PFSK-1 (cell line): ENCODE measurements at regions not wholly inside any gene's neighbourhood (a gene's known extent, or its start where the extent isn't known, plus 50 kb on each side); places are given as distances from the start of the nearest gene placed in this dataset.

Source experiments
- FOXP2 ChIP-seq: optimal IDR thresholded peaks from 2 replicates; pipeline ENCODE3; 2011; ENCODE audit warnings: borderline replicate concordance, control low read depth, inconsistent platforms; ENCODE audit not compliant: insufficient read depth; ENCODE audit errors: extremely low read length, extremely low read depth
- POLR2AphosphoS5 ChIP-seq: IDR thresholded peaks from 2 replicates; pipeline ENCODE4 v1.6.1; 2012; ENCODE audit warnings: low read depth, mild to moderate bottlenecking, control low read depth, low read length, moderate library complexity
- REST ChIP-seq, 2 experiments: IDR thresholded peaks; 2 replicates each; pipeline versions ENCODE4 v1.6.1 to v1.8.0; 2011 to 2012; ENCODE audit warnings: low read depth in 2 of 2, low read length in 2 of 2, control low read depth in 1 of 2, inconsistent platforms in 1 of 2, mild to moderate bottlenecking in 1 of 2, moderate library complexity in 1 of 2; ENCODE audit not compliant: insufficient read depth in 1 of 2
- SIN3A ChIP-seq: IDR thresholded peaks from 2 replicates; pipeline ENCODE4 v1.6.1; 2012; ENCODE audit warnings: mild to moderate bottlenecking, low read length, moderate library complexity, borderline replicate concordance; ENCODE audit not compliant: insufficient read depth
- TAF1 ChIP-seq: IDR thresholded peaks from 2 replicates; pipeline ENCODE4 v1.6.1; 2012; ENCODE audit warnings: low read length, control low read depth, borderline replicate concordance; ENCODE audit not compliant: insufficient read depth

DNA sequence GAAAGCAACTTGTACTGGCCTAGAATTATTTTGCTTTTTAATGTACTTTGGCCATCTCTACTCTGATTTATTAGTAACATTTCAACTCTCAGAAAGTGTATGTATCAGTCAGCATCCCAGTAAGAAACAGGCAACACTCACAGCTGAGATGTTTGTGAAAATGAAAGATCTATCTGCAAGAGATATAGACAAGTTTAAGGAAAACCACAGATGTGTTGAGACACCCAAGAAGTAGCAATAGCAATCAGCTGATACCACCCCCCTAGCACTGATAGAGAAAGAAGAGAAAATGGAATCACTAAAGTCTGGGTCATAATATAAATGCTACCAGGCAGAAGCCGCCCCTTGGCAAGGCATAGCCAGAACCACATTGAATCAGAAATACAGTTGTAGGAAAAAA is 372.0 kb downstream of the ARAP2 start:
- TF ChIP-seq SIN3A (no peak), REST (IDR thresholded peaks at IDR 0.05; ENCODE audit: insufficient read depth in 1 of 2, low read depth in 2 of 2, low read length in 2 of 2) (no peak), POLR2AphosphoS5 (no peak), TAF1 (no peak), FOXP2 (no peak)

GRCh38 chr4:35879479-35879878 is 364.8 kb downstream of the ARAP2 start:
- no peak for TF ChIP-seq SIN3A
- no peak for TF ChIP-seq POLR2AphosphoS5
- no peak for TF ChIP-seq FOXP2
- no peak for TF ChIP-seq REST (IDR thresholded peaks at IDR 0.05; ENCODE audit: insufficient read depth in 1 of 2, low read depth in 2 of 2, low read length in 2 of 2)
- TF ChIP-seq TAF1, result no peak

- TF ChIP-seq POLR2AphosphoS5 (no peak), REST (IDR thresholded peaks at IDR 0.05; ENCODE audit: insufficient read depth in 1 of 2, low read depth in 2 of 2, low read length in 2 of 2) (no peak), SIN3A (no peak), TAF1 (no peak), FOXP2 (no peak)
Measured at GRCh38 chr4:35883108-35883507, 361.2 kb downstream of the ARAP2 start.

- TF ChIP-seq POLR2AphosphoS5 (no peak), TAF1 (no peak), FOXP2 (no peak), SIN3A (no peak), REST (IDR thresholded peaks at IDR 0.05; ENCODE audit: insufficient read depth in 1 of 2, low read depth in 2 of 2, low read length in 2 of 2) (no peak)
Measured at GRCh38 chr4:35884714-35885480, 359.4 kb downstream of the ARAP2 start.
